IMR-90 (cell line): ENCODE measurements at regions not wholly inside any gene's neighbourhood (a gene's known extent, or its start where the extent isn't known, plus 50 kb on each side); places are given as distances from the start of the nearest gene placed in this dataset.
"Not testable (repeated sequence)": the region's sequence is repeated elsewhere in the genome, so short reads cannot be mapped to it uniquely, and the experiment has no call there.

ENCODE experiments used
- ATAC-seq: fragments of 200-7000 bp; cut with Tn5 transposase; 2 replicates; pipeline ENCODE4 v1.9.1; 2020; ENCODE audit warnings: low read depth, mild to moderate bottlenecking, moderate library complexity
- BruUV-seq: library from RNA; stranded (reverse); fragments of 400-500 nt; replicated peaks from 2 replicates; lab custom pipeline; 2021; lab: Mats Ljungman, UMichigan
- CTCF ChIA-PET: fragments of 300-600 bp; formaldehyde crosslinking; extraction: SDS; loops from one replicate; lab custom pipeline; 2021; ENCODE audit warnings: antibody characterized with exemption; lab: Yijun Ruan, JAX
- POLR2A ChIA-PET: fragments of 300-600 bp; sonication (Branson Sonifier 250); formaldehyde crosslinking; loops from one replicate; lab custom pipeline; 2022; ENCODE audit warnings: antibody characterized with exemption; ENCODE audit not compliant: unreplicated experiment; lab: Charles Lee
- DNase-seq: peaks from one replicate; pipeline ENCODE4 v3.0.0; 2013
- H2AFZ ChIP-seq: replicated peaks from 2 replicates; pipeline ENCODE3; 2013; ENCODE audit warnings: low read length, mild to moderate bottlenecking; ENCODE audit not compliant: poor library complexity
- H2AK5ac ChIP-seq: 2 replicates; pipeline ENCODE4 v1.6.1; 2013; ENCODE audit warnings: low read depth, low read length, inconsistent platforms
- H2AK9ac ChIP-seq: replicated peaks from 2 replicates; pipeline ENCODE3; 2013; ENCODE audit warnings: mild to moderate bottlenecking, low read depth, low read length, moderate library complexity; ENCODE audit not compliant: poor library complexity
- H2BK120ac ChIP-seq: 2 replicates; pipeline ENCODE4 v1.6.1; 2013; ENCODE audit warnings: low read depth, low read length, inconsistent platforms
- H2BK15ac ChIP-seq: 3 replicates; pipeline ENCODE4 v1.6.1; 2013; ENCODE audit warnings: low read depth, low read length, inconsistent platforms
- H2BK20ac ChIP-seq: 2 replicates; pipeline ENCODE4 v1.6.1; 2013; ENCODE audit warnings: low read depth, mild to moderate bottlenecking, inconsistent platforms, low read length, moderate library complexity
- H2BK5ac ChIP-seq: 2 replicates; pipeline ENCODE4 v1.6.1; 2013; ENCODE audit warnings: mild to moderate bottlenecking, low read depth, low read length, inconsistent platforms; ENCODE audit not compliant: poor library complexity, severe bottlenecking
- H3K14ac ChIP-seq: replicated peaks from 2 replicates; pipeline ENCODE4 v1.6.1; 2013; ENCODE audit warnings: low read depth, low read length, inconsistent platforms
- H3K18ac ChIP-seq: 2 replicates; pipeline ENCODE4 v1.6.1; 2013; ENCODE audit warnings: low read depth, low read length, control low read depth
- H3K23ac ChIP-seq: 2 replicates; pipeline ENCODE4 v1.6.1; 2013; ENCODE audit warnings: low read depth, low read length, inconsistent platforms
- H3K27ac ChIP-seq: 2 replicates; pipeline ENCODE4 v1.5.1; 2013; ENCODE audit warnings: mild to moderate bottlenecking, control low read depth, low read length; ENCODE audit not compliant: insufficient read depth
- H3K27me3 ChIP-seq: 2 replicates; pipeline ENCODE4 v1.6.1; 2013; ENCODE audit warnings: low read length; ENCODE audit not compliant: control insufficient read depth, insufficient read depth
- H3K36me3 ChIP-seq: 2 replicates; pipeline ENCODE4 v1.6.1; 2013; ENCODE audit warnings: low read length, mixed read lengths; ENCODE audit not compliant: control insufficient read depth, insufficient read depth
- H3K4ac ChIP-seq: 2 replicates; pipeline ENCODE4 v1.6.1; 2013; ENCODE audit warnings: low read depth, low read length, inconsistent platforms
- H3K4me1 ChIP-seq: 2 replicates; pipeline ENCODE4 v1.6.1; 2013; ENCODE audit warnings: low read length, mixed read lengths; ENCODE audit not compliant: control insufficient read depth, insufficient read depth
- H3K4me2 ChIP-seq: 2 replicates; pipeline ENCODE4 v1.6.1; 2013; ENCODE audit warnings: low read depth, mild to moderate bottlenecking, control low read depth, low read length, moderate library complexity
- H3K4me3 ChIP-seq: 2 replicates; pipeline ENCODE4 v1.5.1; 2013; ENCODE audit warnings: low read depth, mild to moderate bottlenecking, control low read depth, low read length, moderate library complexity; ENCODE audit not compliant: insufficient read depth
- H3K56ac ChIP-seq: 2 replicates; pipeline ENCODE4 v1.6.1; 2013; ENCODE audit warnings: low read length, inconsistent platforms; ENCODE audit not compliant: insufficient read depth; ENCODE audit errors: extremely low read depth
- H3K79me1 ChIP-seq, 2 experiments: 2 replicates each; pipeline ENCODE4 v1.6.1; 2013; ENCODE audit warnings: low read length in 2 of 2, inconsistent platforms in 1 of 2, low read depth in 1 of 2
- H3K9ac ChIP-seq: 2 replicates; pipeline ENCODE4 v1.6.1; 2013; ENCODE audit warnings: low read depth, low read length, control low read depth
- H3K9me1 ChIP-seq: 2 replicates; pipeline ENCODE4 v1.6.1; 2013; ENCODE audit warnings: low read length, inconsistent platforms; ENCODE audit not compliant: insufficient read depth
- H3K9me3 ChIP-seq: 2 replicates; pipeline ENCODE4 v1.6.1; 2013; ENCODE audit warnings: low read length; ENCODE audit not compliant: control insufficient read depth, insufficient read depth
- H4K20me1 ChIP-seq: 2 replicates; pipeline ENCODE4 v1.6.1; 2013; ENCODE audit warnings: low read length, inconsistent platforms; ENCODE audit not compliant: insufficient read depth
- H4K5ac ChIP-seq: 2 replicates; pipeline ENCODE4 v1.6.1; 2013; ENCODE audit warnings: mild to moderate bottlenecking, low read depth, low read length, control low read depth
- H4K8ac ChIP-seq, 2 experiments: 2 replicates each; pipeline ENCODE4 v1.6.1; 2013; ENCODE audit warnings: low read depth in 2 of 2, low read length in 2 of 2, control low read depth in 1 of 2, inconsistent platforms in 1 of 2
- H4K91ac ChIP-seq: 2 replicates; pipeline ENCODE4 v1.6.1; 2013; ENCODE audit warnings: low read depth, low read length, inconsistent platforms; ENCODE audit not compliant: insufficient read depth
- WGBS, 2 experiments: methylation state at CpG; one replicate each; pipeline versions ENCODE4 v1.1.5 to v1.1.7; 2013; ENCODE audit warnings: missing lambda C conversion rate in 2 of 2; ENCODE audit not compliant: insufficient read length in 1 of 2; ENCODE audit errors: extremely low coverage in 2 of 2; 5-methylcytosine and 5-hydroxymethylcytosine counted together
- dilution Hi-C: fragments of 300-500 bp; cut with HindIII; formaldehyde crosslinking; loops from one replicate; pipeline ENCODE4 v1.14.3; 2018; ENCODE audit warnings: low sequenced_read_pairs; ENCODE audit not compliant: unreplicated experiment
- in situ Hi-C: fragments of 300-500 bp; cut with MboI; formaldehyde crosslinking; loops from 3 replicates; pipeline ENCODE4 v1.14.3; 2019; ENCODE audit warnings: low sequenced_read_pairs, inconsistent platforms, mixed read lengths
- intact Hi-C: fragments of 100-400 bp; cut with micrococcal nuclease; formaldehyde crosslinking; loops from 2 replicates; pipeline ENCODE4 v1.10.0; 2022

GRCh38 chr3:61435361-61435760 is 126.0 kb upstream of the PTPRG start:
- H2AK5ac ChIP-seq, H2BK20ac ChIP-seq, H3K9ac ChIP-seq, DNase-seq, H4K91ac ChIP-seq, H3K23ac ChIP-seq, H3K4ac ChIP-seq, H3K27me3 ChIP-seq, intact Hi-C loops, H2AFZ ChIP-seq, H3K4me2 ChIP-seq, H3K56ac ChIP-seq, H4K8ac ChIP-seq, POLR2A ChIA-PET, CTCF ChIA-PET, H2BK120ac ChIP-seq, H3K14ac ChIP-seq, H3K18ac ChIP-seq, H3K4me3 ChIP-seq, H3K79me1 ChIP-seq, H3K4me1 ChIP-seq, H2BK5ac ChIP-seq, BruUV-seq, H3K9me3 ChIP-seq, ATAC-seq, H3K36me3 ChIP-seq, H2BK15ac ChIP-seq, H2AK9ac ChIP-seq, H4K5ac ChIP-seq, H3K9me1 ChIP-seq, in situ Hi-C loops, dilution Hi-C loops, H4K20me1 ChIP-seq, H3K27ac ChIP-seq: not testable (repeated sequence)
- WGBS, 2 experiments: no CpG with 5 or more reads among the region's 20 CpGs
